Panc1 (cell line): ENCODE measurements at regions not wholly inside any gene's neighbourhood (a gene's known extent, or its start where the extent isn't known, plus 50 kb on each side); places are given as distances from the start of the nearest gene placed in this dataset.

ENCODE experiments used
- ATAC-seq: fragments of 200-7000 bp; cut with Tn5 transposase; 2 replicates; pipeline ENCODE4 v1.9.1; 2020; ENCODE audit warnings: mild to moderate bottlenecking, moderate library complexity
- BruUV-seq: library from RNA; stranded (reverse); fragments of 400-500 nt; replicated peaks from 2 replicates; lab custom pipeline; 2021; lab: Mats Ljungman, UMichigan
- CTCF ChIA-PET: fragments of 300-600 bp; sonication (Branson Sonifier 250); formaldehyde crosslinking; loops from one replicate; lab custom pipeline; 2022; ENCODE audit warnings: antibody characterized with exemption; lab: Charles Lee
- POLR2A ChIA-PET: fragments of 300-600 bp; sonication (Branson Sonifier 250); formaldehyde crosslinking; loops from one replicate; lab custom pipeline; 2022; ENCODE audit warnings: antibody characterized with exemption; lab: Charles Lee
- DNase-seq: peaks from one replicate; pipeline ENCODE4 v3.0.0-alpha.2; 2010; ENCODE audit warnings: low read depth, low spot score
- H3K27ac ChIP-seq: 2 replicates; pipeline ENCODE4 v1.5.1; 2011; ENCODE audit warnings: mild to moderate bottlenecking, low read length, inconsistent platforms
- H3K27me3 ChIP-seq: fragments of 200-500 bp; sonication (Bioruptor generic); 2 replicates; pipeline ENCODE4 v1.6.0; 2014; ENCODE audit warnings: low read length, inconsistent platforms; ENCODE audit not compliant: control insufficient read depth, insufficient read depth
- H3K36me3 ChIP-seq: fragments of 200-500 bp; sonication (Bioruptor generic); 2 replicates; pipeline ENCODE4 v1.5.1; 2014; ENCODE audit warnings: inconsistent platforms, mild to moderate bottlenecking, low read length, moderate library complexity; ENCODE audit not compliant: control insufficient read depth, insufficient read depth
- H3K4me1 ChIP-seq: 2 replicates; pipeline ENCODE4 v1.5.1; 2011; ENCODE audit warnings: inconsistent platforms, mild to moderate bottlenecking, low read length, moderate library complexity; ENCODE audit not compliant: control insufficient read depth, insufficient read depth
- H3K4me3 ChIP-seq, 2 experiments: 2 replicates each; pipeline ENCODE4 v1.5.1; 2011 to 2012; ENCODE audit warnings: low read depth in 2 of 2, low read length in 2 of 2, mild to moderate bottlenecking in 2 of 2, inconsistent platforms in 1 of 2, moderate library complexity in 1 of 2
- H3K9me3 ChIP-seq: fragments of 200-500 bp; sonication (Bioruptor generic); 2 replicates; pipeline ENCODE4 v1.5.1; 2014; ENCODE audit warnings: low read depth, mild to moderate bottlenecking, inconsistent platforms, low read length, moderate library complexity; ENCODE audit not compliant: control insufficient read depth, insufficient read depth
- CTCF ChIP-seq: fragments of 450-650 bp; IDR thresholded peaks from 2 replicates; pipeline ENCODE4 v1.5.1; 2017; ENCODE audit warnings: mild to moderate bottlenecking
- POLR2AphosphoS5 ChIP-seq: IDR thresholded peaks from 2 replicates; pipeline ENCODE4 v1.6.1; 2012; ENCODE audit warnings: mild to moderate bottlenecking, low read depth, low read length, moderate library complexity
- REST ChIP-seq, 2 experiments: IDR thresholded peaks; 2 replicates each; pipeline ENCODE4 v1.6.1; 2011 to 2012; ENCODE audit warnings: low read depth in 2 of 2, control low read depth in 1 of 2, low read length in 1 of 2, mild to moderate bottlenecking in 1 of 2, moderate library complexity in 1 of 2; ENCODE audit not compliant: insufficient read depth in 1 of 2
- SIN3A ChIP-seq: IDR thresholded peaks from 2 replicates; pipeline ENCODE4 v1.6.1; 2012; ENCODE audit warnings: low read depth, mild to moderate bottlenecking, low read length, moderate library complexity, borderline replicate concordance; ENCODE audit not compliant: insufficient read depth
- TCF7L2 ChIP-seq: IDR thresholded peaks from 2 replicates; pipeline ENCODE4 v1.6.1; 2011; ENCODE audit warnings: mild to moderate bottlenecking, low read depth, low read length, inconsistent platforms
- in situ Hi-C: cut with HindIII; loops from 2 replicates; pipeline ENCODE4 v1.10.0; 2016; ENCODE audit warnings: low sequenced_read_pairs, low pct_unique_long_range_greater_than_20kb
- intact Hi-C: fragments of 100-400 bp; cut with micrococcal nuclease; formaldehyde crosslinking; loops from one replicate; pipeline ENCODE4 v1.10.0; 2022; ENCODE audit not compliant: unreplicated experiment

GRCh38 chr5:84453405-84453804 is 68.7 kb upstream of the EDIL3 start:
- no TSS peak for BruUV-seq
- in situ Hi-C loops: no loop called here
- Histone ChIP-seq H3K36me3 (no peaks in the 10 kb centered on the region), H3K4me1 (no peaks in the 10 kb centered on the region), H3K9me3 (no peaks in the 10 kb centered on the region), H3K27me3 (no peaks in the 10 kb centered on the region), H3K4me3 (no peak overlapping the region), H3K27ac (no peak overlapping the region)
- no peak for ATAC-seq
- POLR2A ChIA-PET: no interaction called here
- TF ChIP-seq REST (IDR thresholded peaks at IDR 0.05; ENCODE audit: insufficient read depth in 1 of 2, low read depth in 2 of 2, low read length in 1 of 2): no peak
- no peak for TF ChIP-seq CTCF
- TF ChIP-seq POLR2AphosphoS5: no peak
- TF ChIP-seq SIN3A: no peak
- TF ChIP-seq TCF7L2: no peak
- CTCF ChIA-PET: no interaction called here
- intact Hi-C loops: no loop called here
- DNase-seq: no peak

DNA sequence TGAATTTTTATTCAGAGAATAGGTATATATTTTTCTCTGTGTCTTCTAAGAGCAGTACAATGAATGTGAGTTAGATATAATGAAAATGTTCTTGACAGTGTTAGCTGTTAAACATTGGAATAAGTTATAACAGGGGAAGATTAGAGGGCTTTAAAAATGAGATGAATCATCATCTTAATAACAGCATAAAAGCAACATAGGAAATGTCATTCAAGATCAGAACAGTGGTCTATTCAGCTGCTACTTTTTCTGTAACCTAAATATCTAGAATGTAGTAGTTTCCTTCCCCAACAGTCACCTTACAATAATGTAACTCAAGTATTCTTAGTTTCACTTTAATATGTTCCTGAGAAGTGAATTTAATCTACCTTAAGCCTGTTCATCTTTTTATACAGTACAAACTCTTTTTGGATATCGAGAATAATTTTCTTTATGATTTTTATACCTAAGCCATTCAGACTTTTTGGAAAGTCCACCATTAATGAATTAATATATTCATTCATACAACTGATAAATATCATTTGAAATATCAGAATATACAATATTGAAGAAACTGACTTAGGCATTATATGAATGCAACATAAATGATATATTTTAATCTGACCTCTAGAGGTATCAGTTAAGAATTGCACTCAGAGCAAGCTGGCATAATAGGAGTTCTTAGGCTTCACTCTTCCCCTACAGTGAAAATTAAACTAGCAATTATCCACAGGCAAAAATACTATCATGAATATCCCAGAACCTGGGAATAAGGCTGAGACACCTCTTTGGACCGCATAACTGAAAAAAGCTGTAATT is 66.1 kb upstream of the EDIL3 start:
- Histone ChIP-seq H3K36me3 (no peaks in the 10 kb centered on the region), H3K27me3 (no peaks in the 10 kb centered on the region), H3K4me3 (no peak overlapping the region), H3K4me1 (no peaks in the 10 kb centered on the region), H3K27ac (no peak overlapping the region), H3K9me3 (no peaks in the 10 kb centered on the region)
- intact Hi-C loops: no loop called here
- BruUV-seq: no TSS peak
- ATAC-seq (no peak), DNase-seq (no peak)
- in situ Hi-C loops: no loop called here
- ChIA-PET CTCF (interaction anchor here (0.5 kb wide), 1 partner anchor 97 kb away, joined by 4 read pairs; no protein-coding TSS in a partner anchor), POLR2A (no interaction called here)
- no peak for TF ChIP-seq REST (IDR thresholded peaks at IDR 0.05; ENCODE audit: insufficient read depth in 1 of 2, low read depth in 2 of 2, low read length in 1 of 2)
- no peak for TF ChIP-seq TCF7L2
- TF ChIP-seq CTCF: peak; percentile 52; the same call in 1 of the 2 replicates
- TF ChIP-seq SIN3A: no peak
